Esophagus squamous epithelium (tissue), 5 donors: ENCODE measurements at regions not wholly inside any gene's neighbourhood (a gene's known extent, or its start where the extent isn't known, plus 50 kb on each side); places are given as distances from the start of the nearest gene placed in this dataset.

ENCODE experiments used
- DNase-seq: peaks from one replicate; lab custom pipeline; 2025; lab: John Stamatoyannopoulos, UW
- H3K27ac ChIP-seq, 4 donors: fragments of 200-600 bp; sonication (generic); one replicate each; pipeline ENCODE4 v1.5.1; 2016 to 2019; ENCODE audit warnings: mild to moderate bottlenecking in 1 of 4
- H3K27me3 ChIP-seq, 4 donors: fragments of 200-600 bp; sonication (generic); 1 replicate in 3 of 4; 2 replicates in 1 of 4; pipeline versions ENCODE4 v1.5.1 to v1.6.0; 2017 to 2021; ENCODE audit warnings: antibody characterized with exemption in 1 of 4
- H3K36me3 ChIP-seq, 3 donors: fragments of 200-600 bp; sonication (generic); one replicate each; pipeline ENCODE4 v1.5.1; 2016 to 2019
- H3K4me1 ChIP-seq, 3 donors: fragments of 200-600 bp; sonication (generic); one replicate each; pipeline ENCODE4 v1.5.1; 2017 to 2019
- H3K4me3 ChIP-seq, 4 donors: fragments of 200-600 bp; sonication (generic); 1 replicate in 3 of 4; 2 replicates in 1 of 4; pipeline ENCODE4 v1.5.1; 2016 to 2019; ENCODE audit warnings: mild to moderate bottlenecking in 2 of 4, moderate library complexity in 1 of 4
- H3K9me3 ChIP-seq, 3 donors: fragments of 200-600 bp; sonication (generic); one replicate each; pipeline ENCODE4 v1.5.1; 2016 to 2019
- CTCF ChIP-seq, 6 experiments: fragments of 450-650 bp in 4 of 6; fragments of 200-600 bp in 2 of 6; sonication (generic) in 2 of 6; IDR thresholded peaks; one replicate each; pipeline ENCODE4 v1.5.1; 2016 to 2019; ENCODE audit warnings: antibody characterized with exemption in 6 of 6, mild to moderate bottlenecking in 4 of 6, moderate library complexity in 4 of 6
- POLR2A ChIP-seq, 4 donors: fragments of 450-650 bp; IDR thresholded peaks; one replicate each; pipeline ENCODE4 v1.6.1; 2017; ENCODE audit warnings: antibody characterized with exemption in 4 of 4, mild to moderate bottlenecking in 4 of 4, moderate library complexity in 3 of 4
- WGBS, 2 donors: methylation state at CpG; one replicate each; pipeline ENCODE4 v1.1.5; 2018; 5-methylcytosine and 5-hydroxymethylcytosine counted together
- intact Hi-C: fragments of 100-400 bp; cut with DNase I; formaldehyde crosslinking; loops from one replicate; pipeline ENCODE4 v1.15.0; 2022
- donor health status: DM: yes; HTN: yes; CAD: no.

DNA sequence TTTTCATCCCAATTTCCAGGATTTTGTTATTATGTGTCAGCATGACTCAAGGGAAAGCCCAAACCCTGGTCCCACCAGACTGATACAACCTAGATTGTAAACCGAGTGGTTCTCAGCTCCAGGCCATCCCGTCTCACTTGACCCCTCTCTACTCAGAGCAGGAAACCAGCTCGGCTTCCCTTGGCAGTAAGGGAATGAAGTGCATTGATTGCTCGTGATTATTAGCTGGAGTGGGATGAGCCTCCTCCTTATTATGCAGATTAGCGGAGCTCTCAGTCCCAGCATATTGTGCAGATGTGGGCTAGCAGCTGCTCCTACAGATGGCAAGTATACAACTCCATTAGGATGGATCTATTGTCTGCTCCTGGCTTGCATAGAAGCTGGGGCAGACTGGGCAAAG lies 167.6 kb downstream of the LNPK start:
- Histone ChIP-seq H3K36me3 (no peaks in the 10 kb centered on the region), H3K27ac (no peak overlapping the region), H3K9me3 (no peaks in the 10 kb centered on the region), H3K4me1 (no peaks in the 10 kb centered on the region), H3K27me3 (no peaks in the 10 kb centered on the region), H3K4me3 (no peak overlapping the region)
- no peak for TF ChIP-seq CTCF (IDR thresholded peaks at IDR 0.05)
- TF ChIP-seq POLR2A (IDR thresholded peaks at IDR 0.05): no peak
- DNase-seq: no peak
- WGBS, 2 donors: 56 to 68% methylated on average over 4 to 5 of the region's 5 CpGs
- intact Hi-C loops: no loop called here

DNA sequence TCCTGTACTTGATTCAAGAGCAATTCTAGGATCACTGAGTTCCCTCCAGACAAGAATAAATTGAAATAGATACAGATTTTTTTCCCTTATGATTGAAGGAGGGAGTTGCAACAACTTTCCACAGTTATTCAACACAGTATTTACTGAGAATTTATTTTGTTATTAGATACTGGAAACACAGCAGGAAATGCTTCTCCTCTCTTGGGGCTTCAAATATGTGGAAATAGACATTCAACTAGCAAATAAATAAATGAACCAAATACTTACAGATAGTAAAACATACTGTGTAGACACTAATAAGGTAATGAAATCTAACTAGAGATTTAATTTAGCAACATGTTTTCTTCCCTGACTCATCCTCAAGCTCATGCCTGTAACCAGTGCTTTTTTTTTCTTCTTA lies 169.2 kb downstream of the LNPK start:
- Histone ChIP-seq H3K36me3 (no peaks in the 10 kb centered on the region), H3K27ac (no peak overlapping the region), H3K9me3 (no peaks in the 10 kb centered on the region), H3K27me3 (no peaks in the 10 kb centered on the region), H3K4me3 (no peak overlapping the region), H3K4me1 (no peaks in the 10 kb centered on the region)
- DNase-seq: no peak
- intact Hi-C loops: no loop called here
- no peak for TF ChIP-seq POLR2A (IDR thresholded peaks at IDR 0.05)
- no peak for TF ChIP-seq CTCF (IDR thresholded peaks at IDR 0.05)

DNA sequence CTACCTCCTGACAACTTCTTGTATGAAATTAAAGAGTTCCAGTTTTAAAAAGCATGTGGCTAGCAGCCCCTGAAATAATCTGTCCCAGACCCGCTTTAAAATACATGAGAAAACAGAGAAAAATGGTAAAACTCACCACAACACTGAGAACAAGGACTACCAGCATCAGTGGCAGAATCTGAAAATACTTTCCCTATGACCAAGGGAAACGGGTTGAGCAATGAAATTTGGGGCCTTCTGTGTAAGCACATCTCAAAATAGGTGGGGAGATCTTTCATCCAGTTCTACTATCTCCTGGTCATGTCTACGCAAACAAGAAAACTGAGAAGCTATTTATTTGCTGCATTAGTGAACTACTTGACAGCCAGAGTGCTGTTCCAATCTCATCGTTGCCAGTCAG lies 172.3 kb downstream of the LNPK start:
- 65 to 69% methylated on average over 4 of the region's 4 CpGs for WGBS, 2 donors
- Histone ChIP-seq H3K9me3 (no peaks in the 10 kb centered on the region), H3K27me3 (no peaks in the 10 kb centered on the region), H3K36me3 (no peaks in the 10 kb centered on the region), H3K4me1 (no peaks in the 10 kb centered on the region), H3K27ac (no peak overlapping the region), H3K4me3 (no peak overlapping the region)
- DNase-seq: no peak
- TF ChIP-seq POLR2A (IDR thresholded peaks at IDR 0.05) (no peak), CTCF (IDR thresholded peaks at IDR 0.05) (no peak)
- intact Hi-C loops: no loop called here

DNA sequence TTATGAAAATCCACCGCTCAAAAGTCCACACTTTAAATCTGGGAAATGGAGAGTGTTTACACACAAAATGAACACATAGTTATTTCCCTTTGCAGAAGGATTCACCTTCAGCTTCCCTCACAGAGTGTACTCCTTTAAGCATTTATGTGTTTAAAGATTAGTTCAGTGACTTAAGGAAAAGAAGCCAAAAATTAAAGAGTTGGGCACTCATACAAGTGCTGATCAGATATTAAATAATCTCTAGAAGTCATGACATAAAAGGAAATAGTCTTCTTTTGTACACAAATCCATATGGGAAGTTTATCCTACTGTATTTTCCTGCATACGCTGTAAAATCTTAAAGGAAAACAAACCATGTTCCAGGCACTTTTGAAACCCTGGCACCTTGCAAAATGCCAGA lies 174.2 kb downstream of the LNPK start:
- intact Hi-C loops: no loop called here
- Histone ChIP-seq H3K9me3 (no peaks in the 10 kb centered on the region), H3K36me3 (no peaks in the 10 kb centered on the region), H3K4me3 (no peak overlapping the region), H3K4me1 (no peaks in the 10 kb centered on the region), H3K27me3 (no peaks in the 10 kb centered on the region), H3K27ac (no peak overlapping the region)
- TF ChIP-seq POLR2A (IDR thresholded peaks at IDR 0.05) (no peak), CTCF (IDR thresholded peaks at IDR 0.05) (no peak)
- DNase-seq: no peak
- 43 to 52% methylated on average over 2 of the region's 2 CpGs for WGBS, 2 donors

DNA sequence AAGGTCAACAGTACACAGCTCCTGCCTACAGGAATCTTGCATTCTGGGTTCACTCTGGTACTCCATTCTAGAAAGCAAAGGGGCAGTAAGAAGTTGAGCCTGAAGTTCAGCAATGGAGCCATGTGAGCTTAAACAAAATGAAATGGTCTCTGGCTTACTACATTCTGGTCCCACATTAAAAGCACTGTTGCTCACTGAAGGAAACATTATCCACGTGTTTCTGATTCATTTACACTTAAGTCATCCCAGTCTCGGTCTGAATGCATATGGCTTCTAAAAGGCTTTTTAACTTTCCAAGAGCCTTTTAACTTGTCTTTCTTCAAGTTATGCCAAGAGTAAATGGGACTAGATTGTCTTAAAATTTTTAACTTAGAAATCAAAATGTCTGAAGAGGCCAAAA lies 177.8 kb downstream of the LNPK start:
- TF ChIP-seq CTCF (IDR thresholded peaks at IDR 0.05) (no peak), POLR2A (IDR thresholded peaks at IDR 0.05) (no peak)
- intact Hi-C loops: no loop called here
- H3K9me3 ChIP-seq: no peaks in the 10 kb centered on the region
- H3K36me3 ChIP-seq: no peaks in the 10 kb centered on the region
- no peak for DNase-seq
- no peak overlapping the region for H3K27ac ChIP-seq
- WGBS, 2 donors: 78 to 83% methylated on average over 2 of the region's 2 CpGs
- H3K4me1 ChIP-seq: no peaks in the 10 kb centered on the region
- H3K4me3 ChIP-seq: no peak overlapping the region
- H3K27me3 ChIP-seq: no peaks in the 10 kb centered on the region
